GM18867 (cell line): ENCODE measurements at regions not wholly inside any gene's neighbourhood (a gene's known extent, or its start where the extent isn't known, plus 50 kb on each side); places are given as distances from the start of the nearest gene placed in this dataset.
A peak's percentile ranks its signal among the peaks of the same experiment; 100 is the strongest.

ENCODE experiments used
- ATAC-seq: cut with Tn5 transposase; IDR thresholded peaks from one replicate; pipeline ENCODE4 v1.9.1; 2021; ENCODE audit warnings: mild to moderate bottlenecking, moderate library complexity; ENCODE audit not compliant: unreplicated experiment

DNA sequence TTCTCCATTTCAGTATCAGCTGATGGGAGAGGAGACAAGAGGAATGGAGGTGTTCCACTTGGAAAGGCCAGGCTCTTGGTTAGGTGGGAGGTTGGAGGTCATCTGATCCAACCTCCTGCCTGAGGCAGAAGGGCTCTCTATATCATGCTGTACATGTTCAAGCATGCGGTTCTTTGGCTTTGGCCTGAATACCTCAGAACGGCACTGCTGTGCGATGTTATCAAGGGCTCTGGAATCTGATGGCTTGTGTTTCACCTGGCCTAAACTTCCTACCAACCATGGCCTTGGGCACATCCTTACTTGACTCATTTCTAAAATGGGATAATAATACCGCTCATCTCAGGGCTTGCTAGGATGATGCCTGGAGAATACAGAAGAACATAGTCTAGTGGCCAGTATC, 90.1 kb upstream of the FAM169A start:
- no peak for ATAC-seq

DNA sequence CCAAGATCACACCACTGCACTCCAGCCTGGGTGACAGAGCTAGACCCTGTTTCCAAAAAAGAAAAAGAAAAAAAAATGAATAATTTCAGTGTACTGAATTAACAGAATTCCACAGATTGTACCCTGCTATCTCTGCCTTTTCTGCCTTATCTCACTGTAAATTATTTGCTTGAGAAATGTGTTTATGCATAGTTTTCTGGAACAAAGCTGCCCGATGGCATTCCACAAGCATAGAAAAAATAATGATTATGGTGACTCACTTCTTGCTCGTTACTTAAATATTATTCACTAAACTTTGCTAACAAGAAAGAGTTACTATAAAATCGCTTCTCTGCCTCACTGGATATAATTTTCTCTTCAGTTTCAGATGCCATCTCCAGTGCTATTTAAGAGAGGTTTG, 88.7 kb upstream of the FAM169A start:
- ATAC-seq = no peak

DNA sequence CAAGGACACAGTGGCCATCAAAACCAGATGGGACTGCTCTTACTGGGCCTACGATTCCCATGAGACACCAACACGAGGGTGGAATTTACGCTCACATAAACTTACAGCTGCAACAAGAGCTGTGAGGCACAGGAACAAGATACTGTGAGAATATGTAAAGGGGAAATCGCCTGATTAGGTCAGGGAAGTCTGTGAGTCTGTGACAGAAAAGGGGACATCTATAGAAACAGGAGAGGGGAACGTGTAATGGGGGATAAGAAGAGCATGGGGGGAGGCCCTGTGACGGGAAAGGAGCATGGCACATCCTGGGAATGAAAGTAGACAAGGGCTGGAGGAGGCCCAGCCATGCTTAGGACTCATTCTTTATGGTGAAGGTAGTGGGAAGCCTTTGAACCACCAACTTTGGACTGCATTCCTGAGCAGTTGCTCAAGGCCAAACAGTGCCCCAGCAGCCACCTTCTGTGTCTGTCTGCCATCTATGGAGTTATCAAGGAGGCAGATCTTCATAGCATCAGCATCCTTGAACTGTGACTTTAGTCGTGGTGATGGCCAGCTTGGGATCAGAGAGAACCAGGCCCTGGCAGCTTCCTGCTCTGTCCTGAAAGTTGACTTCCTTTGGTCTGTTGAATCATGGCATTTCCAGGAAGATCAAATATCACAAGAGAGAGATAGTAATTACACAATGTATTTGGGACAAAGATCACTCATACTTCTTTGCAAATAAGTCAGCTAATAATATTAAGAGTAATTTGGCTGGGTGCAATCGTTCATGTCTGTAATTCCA, 87.9 kb upstream of the FAM169A start:
- peak; percentile 58 for ATAC-seq

DNA sequence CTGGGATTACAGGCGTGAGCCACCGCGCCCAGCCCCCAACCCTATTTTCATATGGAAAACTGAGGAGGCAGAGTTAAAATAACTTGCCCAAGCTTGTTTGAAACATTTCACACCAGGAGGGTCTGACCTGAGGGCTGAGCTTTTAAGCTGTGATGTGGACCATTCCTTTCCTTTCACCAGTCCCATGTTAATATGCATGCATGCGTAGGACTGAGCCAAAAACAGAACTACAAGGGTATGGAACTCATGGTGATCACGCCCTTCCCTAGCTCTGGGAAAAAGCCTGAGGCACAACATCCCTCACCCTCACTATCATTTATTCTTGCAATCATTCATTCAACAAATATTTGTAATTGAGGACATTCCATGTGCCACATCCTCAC, 87.4 kb upstream of the FAM169A start:
- ATAC-seq = no peak

DNA sequence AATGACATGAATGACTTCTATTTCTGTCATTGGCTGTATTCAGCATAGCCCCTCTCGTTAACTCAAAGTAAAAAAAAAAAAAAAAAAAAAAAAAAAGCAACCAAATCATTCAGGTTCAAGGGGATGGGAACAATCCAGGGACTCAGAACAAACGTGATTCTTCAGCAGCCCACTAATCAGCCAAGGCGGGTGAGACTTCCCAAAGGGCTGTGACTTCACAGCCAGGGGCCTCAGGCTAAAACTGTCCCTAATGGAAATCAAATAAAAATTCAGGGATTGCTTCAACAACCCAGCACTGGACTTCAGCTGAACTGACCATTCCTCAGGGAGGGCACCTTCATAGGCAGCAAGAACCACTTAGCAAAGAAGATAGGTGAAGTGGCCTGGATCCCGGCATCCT, 86.2 kb upstream of the FAM169A start:
- ATAC-seq = no peak

DNA sequence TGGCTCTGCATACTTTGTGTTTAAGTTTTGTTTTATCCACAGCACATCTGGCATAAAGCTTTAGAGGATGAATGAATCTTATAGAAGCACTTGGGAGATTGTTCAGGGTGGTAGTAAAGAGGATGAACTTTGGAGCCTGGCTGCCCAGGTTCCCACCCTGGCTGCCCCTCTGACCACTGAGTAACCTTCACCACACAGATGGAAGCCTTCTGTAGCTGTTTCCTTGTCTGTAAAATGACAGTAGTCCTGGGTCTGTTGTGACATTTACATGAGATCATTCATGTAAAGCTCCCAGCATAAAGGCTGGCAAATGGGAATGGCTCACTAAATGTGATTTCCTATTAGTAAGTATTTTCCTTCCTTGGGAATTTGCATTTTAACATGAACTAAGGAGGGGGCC, 85.7 kb upstream of the FAM169A start:
- no peak for ATAC-seq

DNA sequence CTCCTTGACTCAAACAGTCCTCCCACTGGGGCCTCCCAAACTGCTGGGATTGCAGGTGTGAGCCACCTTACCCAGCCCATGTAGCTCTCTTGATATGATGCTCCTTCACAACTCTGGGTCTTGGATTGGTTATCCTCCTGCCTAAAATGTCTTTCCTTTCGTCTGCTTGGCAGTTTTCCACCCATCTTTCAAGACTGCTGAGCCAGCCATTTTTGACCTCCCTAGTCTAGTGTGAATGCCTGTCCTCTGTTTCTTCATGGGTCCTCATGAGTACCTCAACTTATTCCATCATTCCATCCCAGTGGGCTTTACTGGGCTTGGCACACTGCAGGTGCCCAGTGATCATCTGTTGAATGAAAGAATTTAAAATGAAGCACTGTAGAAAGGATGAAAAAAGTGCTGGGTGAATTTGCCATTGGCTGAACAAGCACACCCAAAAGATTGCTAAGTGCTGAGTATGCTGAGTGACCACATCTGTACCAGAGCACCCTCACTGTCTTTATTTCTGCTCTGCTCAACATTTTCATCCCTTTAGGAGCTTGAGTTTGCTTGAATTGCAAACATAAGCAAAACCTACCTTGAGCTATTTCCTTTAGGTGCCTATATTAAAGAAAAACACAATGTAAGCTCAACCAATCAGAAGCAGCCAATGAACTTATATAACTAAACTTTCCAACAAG, 84.8 kb upstream of the FAM169A start:
- ATAC-seq = no peak

DNA sequence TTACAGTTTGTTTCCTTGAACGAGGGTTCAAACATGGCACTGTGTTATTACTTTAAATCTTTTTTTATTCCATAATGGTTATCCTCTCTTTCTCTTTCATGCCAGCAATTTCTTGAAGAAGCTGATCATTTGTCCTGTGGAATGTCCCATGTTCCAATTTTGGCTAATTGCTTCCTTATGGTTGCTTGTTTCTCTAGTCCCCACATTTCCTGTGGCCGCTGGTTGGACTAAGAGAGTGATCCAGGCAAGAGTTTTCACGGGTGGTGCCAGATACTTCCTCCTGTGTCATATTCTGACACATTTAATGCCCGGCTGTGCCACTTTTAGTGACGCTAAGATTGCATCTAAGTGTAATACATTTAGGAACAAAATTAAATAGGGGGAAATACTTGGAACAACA, 83.8 kb upstream of the FAM169A start:
- ATAC-seq = no peak

DNA sequence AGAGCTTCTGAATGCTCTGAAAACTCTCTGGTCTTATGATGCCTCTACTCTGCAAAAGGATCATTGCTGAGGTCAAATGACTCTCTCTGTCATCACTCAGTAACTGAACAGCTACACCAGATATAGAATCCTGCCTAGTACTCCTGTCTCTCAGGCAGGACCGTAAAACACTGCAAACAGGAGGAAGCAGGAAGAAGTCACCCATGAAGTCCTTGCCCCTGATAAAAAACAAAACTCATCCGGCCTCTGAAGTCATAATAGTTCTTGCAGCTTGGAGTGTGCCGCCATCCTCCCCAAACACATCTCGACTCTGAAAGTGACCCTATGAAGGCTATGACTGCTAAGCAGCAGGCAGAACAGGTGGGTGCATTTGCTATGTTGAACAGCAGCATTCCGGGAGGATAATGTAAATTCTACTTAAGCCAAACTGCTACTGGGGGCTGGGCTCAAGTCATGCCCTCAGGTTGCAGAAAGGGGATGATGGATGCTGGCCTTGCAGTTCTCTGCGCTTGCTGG, 81.9 kb upstream of the FAM169A start:
- ATAC-seq = no peak

DNA sequence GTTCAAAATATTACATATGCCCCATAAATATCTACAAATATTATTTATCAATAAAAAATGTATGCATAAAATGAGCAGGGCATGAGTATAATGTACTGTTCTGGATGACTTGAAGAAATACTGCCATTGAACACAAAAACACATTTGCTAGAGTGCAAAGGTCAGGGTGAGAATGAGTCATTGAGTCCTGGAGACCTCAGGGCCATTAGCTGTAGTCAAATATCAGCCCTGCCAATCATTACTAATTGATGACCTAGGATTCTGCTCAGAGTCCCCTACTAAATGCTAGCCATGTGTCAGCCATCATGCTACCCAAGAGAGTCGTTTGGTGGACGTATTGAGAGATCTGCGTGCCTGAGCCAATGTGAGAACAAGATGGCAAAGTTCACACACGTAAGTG, 80.3 kb upstream of the FAM169A start:
- ATAC-seq = no peak

DNA sequence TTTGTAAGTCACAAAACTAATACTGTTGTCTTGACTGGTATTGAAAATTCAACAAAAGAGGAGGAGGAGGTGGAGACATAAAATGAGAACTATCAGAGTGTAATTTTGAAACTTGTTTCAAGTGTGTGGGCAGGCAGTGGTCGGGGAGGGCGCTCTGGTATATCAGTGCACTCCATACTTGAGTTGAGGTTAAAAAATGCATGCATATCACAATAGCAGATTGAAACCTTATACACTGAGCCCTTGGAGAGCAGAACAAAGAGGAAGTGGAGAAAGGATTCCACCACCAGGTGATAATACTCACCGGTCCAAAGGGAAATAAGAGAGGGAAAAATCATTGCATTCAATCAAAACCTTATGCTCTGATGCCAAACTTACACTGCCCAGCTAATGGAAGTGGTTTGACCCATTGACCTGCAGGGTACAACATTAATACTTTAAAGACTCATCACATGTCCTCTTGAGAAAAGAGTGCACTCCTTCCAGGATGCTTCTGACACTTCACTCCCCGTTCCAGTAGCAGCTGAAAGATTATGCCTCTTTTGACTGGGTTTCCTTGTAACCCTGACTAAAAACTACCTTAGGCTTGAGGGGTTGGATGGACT, 79.5 kb upstream of the FAM169A start:
- peak; percentile 84 for ATAC-seq

DNA sequence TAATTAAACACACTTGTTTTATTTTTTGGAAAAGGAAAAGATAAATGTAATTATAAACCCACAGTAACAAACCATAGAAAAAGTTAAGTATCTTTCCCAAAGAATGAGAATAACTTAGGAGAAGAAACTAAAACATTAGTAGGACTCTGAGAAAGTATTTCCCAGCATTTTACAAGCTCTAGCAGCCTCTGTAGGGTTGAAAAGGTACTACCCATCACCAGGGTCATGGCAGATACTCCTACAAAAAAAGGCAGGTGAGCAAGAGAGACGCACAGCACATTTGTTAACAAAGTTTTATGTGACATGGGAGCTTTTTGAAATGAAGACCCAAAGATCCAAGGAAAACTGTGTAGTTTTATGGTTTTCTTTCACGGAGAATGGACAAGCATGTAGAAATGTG, 77.7 kb upstream of the FAM169A start:
- ATAC-seq = no peak

DNA sequence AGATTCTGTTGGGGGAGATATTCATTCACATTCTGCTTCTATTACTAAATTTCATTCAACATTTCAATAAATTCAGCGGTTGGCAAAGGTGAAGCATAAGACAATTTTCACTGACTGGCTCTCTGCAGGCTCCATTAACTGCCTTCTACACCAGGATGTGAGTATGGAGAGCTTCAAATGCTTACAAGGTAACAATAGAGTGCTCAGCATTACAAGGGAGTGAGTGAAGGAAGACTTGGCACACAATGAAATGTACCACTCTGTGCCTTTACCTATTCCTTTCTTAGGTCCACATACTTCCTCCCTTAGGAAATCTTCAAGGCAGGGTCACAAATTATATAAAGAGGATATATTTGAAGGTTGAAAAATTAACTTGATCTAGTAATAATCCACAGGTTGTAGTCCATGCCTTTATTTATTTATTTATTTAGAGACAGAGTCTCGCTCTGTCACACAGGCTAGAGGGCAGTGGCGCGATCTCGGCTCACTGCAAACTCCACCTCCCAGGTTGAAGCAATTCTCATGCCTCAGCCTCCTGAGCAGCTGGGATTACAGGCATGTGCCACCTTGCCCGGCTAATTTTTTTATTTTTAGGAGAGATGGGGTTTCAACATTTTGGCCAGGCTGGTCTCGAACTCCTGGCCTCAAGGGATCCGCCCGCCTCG, 76.6 kb upstream of the FAM169A start:
- no peak for ATAC-seq

DNA sequence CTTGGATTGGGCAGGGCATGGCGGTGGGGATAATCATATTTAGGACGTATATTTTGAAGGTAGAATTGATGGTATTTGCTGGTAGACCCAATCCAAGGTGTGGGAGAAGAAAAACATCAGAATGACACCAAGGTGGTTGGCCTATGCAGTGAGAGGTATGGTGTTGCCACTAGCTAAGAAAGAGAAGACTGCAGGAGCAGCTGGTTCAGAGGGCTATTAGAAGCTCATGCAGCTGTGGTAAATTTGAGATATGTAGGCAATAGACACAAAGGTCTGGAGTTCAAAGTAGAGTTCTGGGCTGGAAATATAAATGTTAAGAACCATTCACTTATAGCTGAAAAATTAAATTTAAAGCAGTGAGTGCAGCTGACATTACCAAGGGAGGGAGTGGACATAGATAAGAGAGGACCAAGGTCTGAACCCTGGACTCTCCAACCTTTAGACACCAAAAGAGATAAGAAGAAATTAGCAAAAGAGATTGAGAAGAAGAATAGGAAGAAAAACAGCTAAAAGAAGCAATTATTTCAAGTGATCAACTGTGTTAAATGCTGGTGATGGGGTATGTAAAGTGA, 74.7 kb upstream of the FAM169A start:
- ATAC-seq = no peak

DNA sequence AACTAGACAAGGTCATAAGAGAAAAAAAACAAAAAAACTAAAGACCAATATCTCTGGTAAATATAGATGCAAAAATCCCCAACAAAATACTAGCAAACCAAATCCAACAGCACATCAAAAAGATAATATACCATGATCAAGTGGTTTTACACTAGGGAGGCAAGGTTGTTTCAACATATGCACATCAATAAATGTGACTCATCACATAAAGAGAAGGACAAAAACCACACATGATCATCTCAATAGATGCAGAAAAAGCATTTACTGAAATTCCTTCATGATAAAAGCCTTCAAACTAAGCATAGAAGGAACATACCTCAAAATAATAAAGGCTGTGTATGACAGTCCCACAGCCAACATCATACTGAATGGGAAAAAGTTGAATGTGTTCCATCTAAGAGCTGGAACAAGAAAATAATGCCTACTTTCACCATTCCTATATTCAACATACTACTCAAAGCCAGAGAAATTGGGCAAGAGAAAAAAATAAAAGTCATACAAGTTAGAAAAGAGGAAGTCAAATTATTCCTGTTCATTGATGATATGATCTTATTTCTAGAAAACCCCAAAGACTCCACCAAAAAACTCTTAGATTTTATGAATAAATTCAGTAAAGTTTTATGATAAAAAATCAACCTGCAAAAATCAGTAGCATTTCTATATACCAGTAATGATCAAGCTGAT, 72.2 kb upstream of the FAM169A start:
- no peak for ATAC-seq

DNA sequence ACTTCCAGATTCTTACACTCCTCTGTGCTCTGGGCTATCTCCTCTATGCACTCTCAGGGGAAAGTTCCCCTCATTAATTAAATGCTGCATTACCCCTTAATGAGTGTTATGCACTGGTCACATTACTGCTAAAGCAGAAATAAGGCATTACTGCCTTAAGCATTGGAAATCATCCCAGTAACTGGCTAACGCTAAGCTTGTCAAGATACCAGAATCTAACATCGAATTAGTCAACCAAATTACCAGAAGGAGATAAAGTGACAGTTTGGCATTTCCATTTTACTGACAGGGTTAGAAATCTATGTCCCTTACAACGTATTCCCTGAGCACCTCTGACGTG, 69.5 kb upstream of the FAM169A start:
- no peak for ATAC-seq

DNA sequence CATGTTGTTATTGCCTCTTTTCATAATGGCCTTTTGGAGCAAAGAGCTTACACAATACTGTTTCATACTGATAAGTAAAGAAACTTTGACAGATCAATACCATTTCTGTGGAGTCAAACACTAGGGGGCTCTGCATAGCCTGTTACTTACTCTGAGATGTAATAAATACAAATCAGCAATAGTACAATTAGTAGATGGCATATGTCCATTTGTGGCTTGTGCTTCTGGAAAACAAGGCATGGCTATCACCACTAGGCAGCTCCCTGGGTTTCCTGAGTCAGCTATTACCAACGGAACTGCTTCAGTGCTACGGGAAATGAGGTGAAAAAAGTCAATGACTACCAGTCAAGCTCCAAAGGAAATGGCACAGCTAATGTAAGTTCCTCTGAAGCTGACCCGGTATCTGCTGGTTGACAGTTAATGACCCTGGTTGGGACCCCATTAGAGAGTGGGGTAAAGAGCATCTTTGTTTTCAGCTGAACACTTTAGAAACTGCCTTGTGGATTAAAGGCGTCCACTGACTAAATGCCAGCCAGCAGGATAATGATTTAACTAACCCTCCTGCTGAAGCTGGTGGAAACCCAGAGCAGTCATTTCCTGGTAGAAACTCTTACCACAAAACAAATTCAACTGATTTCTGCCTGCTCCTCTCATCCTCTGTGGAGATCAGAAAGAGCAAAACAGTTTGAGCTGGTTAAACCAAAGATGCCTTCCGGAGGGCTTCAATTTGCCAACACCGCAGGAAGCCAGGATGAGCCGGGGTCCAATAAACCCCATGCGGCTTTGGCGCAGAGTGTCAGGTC, 69.0 kb upstream of the FAM169A start:
- peak; percentile 47 for ATAC-seq

DNA sequence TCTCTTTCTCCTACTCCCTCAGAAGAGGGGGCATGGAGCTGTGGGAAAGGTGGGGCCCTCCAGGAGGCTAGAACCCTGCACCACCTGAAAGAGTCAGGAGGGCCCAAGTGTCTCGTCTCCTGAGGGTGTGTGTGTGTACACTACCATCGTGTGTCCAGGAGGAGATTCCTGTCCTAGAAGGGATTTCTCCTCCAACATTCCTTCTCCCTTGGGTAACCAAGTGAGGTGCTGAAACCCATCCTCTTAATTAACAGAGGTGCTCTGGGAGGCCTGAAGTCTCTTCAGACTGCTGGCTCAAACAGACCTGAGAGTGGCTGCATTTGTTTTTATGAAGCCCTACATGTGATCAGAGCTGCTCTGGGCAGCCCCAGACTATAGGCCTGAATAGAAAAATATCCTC, 61.1 kb upstream of the FAM169A start:
- ATAC-seq = no peak

DNA sequence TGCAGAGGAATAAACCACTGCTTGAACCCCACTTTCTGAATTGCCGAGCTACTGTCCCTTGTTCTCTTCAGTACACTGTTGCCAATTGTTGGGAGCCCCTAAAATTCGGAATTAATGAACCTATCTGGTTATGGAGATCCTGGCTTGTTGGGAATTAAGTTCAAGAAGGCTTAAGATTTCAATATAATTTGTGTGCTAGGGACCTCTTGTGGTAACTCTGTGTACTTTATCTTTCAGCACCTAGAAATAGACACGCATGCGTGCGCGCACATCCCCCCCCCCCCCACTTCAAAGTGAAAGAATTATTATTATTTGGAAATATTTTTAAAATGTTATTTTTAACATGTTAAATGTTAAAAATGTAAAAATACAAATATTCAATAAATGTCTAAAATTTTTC, 53.3 kb upstream of the FAM169A start:
- ATAC-seq = no peak

DNA sequence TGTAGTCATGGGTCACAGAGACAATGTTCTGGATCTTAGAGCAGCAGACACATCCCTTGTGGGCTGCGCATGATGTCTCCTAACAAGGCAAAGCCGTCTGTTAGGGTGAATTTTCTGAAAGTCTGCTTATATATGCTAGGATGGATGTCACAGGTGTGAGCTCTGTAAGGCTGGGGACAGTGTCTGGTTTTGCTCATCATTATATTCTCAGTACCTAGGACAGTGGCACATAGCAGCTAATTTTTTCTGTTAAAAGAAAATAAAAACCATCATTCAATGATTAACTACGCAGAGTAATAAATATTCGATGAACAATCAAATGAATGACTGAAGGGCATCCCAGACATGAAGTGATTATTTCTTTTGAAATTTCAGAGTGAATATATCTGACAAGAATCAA, 52.9 kb upstream of the FAM169A start:
- ATAC-seq = no peak
